ENCODE measurements at regions not wholly inside any gene's neighbourhood (a gene's known extent, or its start where the extent isn't known, plus 50 kb on each side); places are given as distances from the start of the nearest gene placed in this dataset.

GRCh38 chr7:153832160-153832559 is 220.0 kb upstream of the DPP6 start:
- TF ChIP-seq CTCF (IDR thresholded peaks at IDR 0.05) (no peak), POLR2A (IDR thresholded peaks at IDR 0.05) (no peak)
